H1 (cell line): ENCODE measurements at regions not wholly inside any gene's neighbourhood (a gene's known extent, or its start where the extent isn't known, plus 50 kb on each side); places are given as distances from the start of the nearest gene placed in this dataset.

Source experiments
- CTCF ChIA-PET: fragments of 300-600 bp; sonication (Branson Sonifier 250); formaldehyde crosslinking; loops from one replicate; lab custom pipeline; 2021; ENCODE audit not compliant: partially characterized antibody; lab: Charles Lee
- POLR2A ChIA-PET: fragments of 300-600 bp; sonication (Branson Sonifier 250); formaldehyde crosslinking; loops from one replicate; lab custom pipeline; 2021; ENCODE audit warnings: inconsistent platforms; ENCODE audit not compliant: partially characterized antibody; lab: Charles Lee
- DNase-seq, 2 experiments: peaks; one replicate each; pipeline versions ENCODE4 v3.0.0 to v3.0.0-alpha.2; 2010 to 2022; ENCODE audit warnings: low spot score in 2 of 2, low read depth in 1 of 2, mixed read lengths in 1 of 2
- FAIRE-seq: peaks from 2 replicates; lab custom pipeline; 2011; peaks lifted over from hg19 to GRCh38; lab: Jason Lieb, UNC
- H2AFZ ChIP-seq: 2 replicates; pipeline ENCODE4 v1.8.1; 2012; ENCODE audit warnings: low read length, inconsistent platforms
- H2AK5ac ChIP-seq: 2 replicates; pipeline ENCODE4 v1.6.1; 2013; ENCODE audit warnings: low read depth, low read length
- H2BK120ac ChIP-seq: replicated peaks from 2 replicates; pipeline ENCODE3; 2013; ENCODE audit warnings: low read depth, low read length, inconsistent platforms
- H2BK12ac ChIP-seq: 2 replicates; pipeline ENCODE4 v1.6.1; 2013; ENCODE audit warnings: low read depth, low read length
- H2BK15ac ChIP-seq: 2 replicates; pipeline ENCODE4 v1.6.1; 2013; ENCODE audit warnings: low read length
- H2BK20ac ChIP-seq: 2 replicates; pipeline ENCODE4 v1.6.1; 2013; ENCODE audit warnings: low read length
- H2BK5ac ChIP-seq: 2 replicates; pipeline ENCODE4 v1.6.1; 2013; ENCODE audit warnings: low read depth, low read length
- H3K14ac ChIP-seq: 2 replicates; pipeline ENCODE4 v1.6.1; 2013; ENCODE audit warnings: inconsistent platforms; ENCODE audit not compliant: insufficient read length
- H3K18ac ChIP-seq: 2 replicates; pipeline ENCODE4 v1.6.1; 2013; ENCODE audit warnings: low read length; ENCODE audit errors: extremely low read depth
- H3K23ac ChIP-seq: 2 replicates; pipeline ENCODE4 v1.6.1; 2013; ENCODE audit warnings: inconsistent platforms; ENCODE audit not compliant: insufficient read length
- H3K23me2 ChIP-seq: 2 replicates; pipeline ENCODE4 v1.6.1; 2013; ENCODE audit warnings: low read depth, low read length
- H3K27ac ChIP-seq: 2 replicates; pipeline ENCODE4 v1.6.1; 2011; ENCODE audit warnings: low read depth, low read length, inconsistent platforms
- H3K27me3 ChIP-seq, 4 experiments: replicated peaks in 1 of 4; 1 replicate in 1 of 4; 2 replicates in 3 of 4; pipeline versions ENCODE4 v1.6.1 to v1.8.1; 2011 to 2013; ENCODE audit warnings: low read length in 3 of 4, mild to moderate bottlenecking in 3 of 4, inconsistent platforms in 2 of 4, mixed read lengths in 2 of 4, moderate library complexity in 1 of 4; ENCODE audit not compliant: control insufficient read depth in 3 of 4, insufficient read depth in 3 of 4; ENCODE audit errors: extremely low read depth in 1 of 4
- H3K36me3 ChIP-seq, 4 experiments: 2 replicates each; pipeline versions ENCODE4 v1.6.1 to v1.8.1; 2011 to 2013; ENCODE audit warnings: mild to moderate bottlenecking in 4 of 4, low read length in 3 of 4, moderate library complexity in 2 of 4, control low read depth in 1 of 4, inconsistent platforms in 1 of 4; ENCODE audit not compliant: insufficient read depth in 4 of 4, control insufficient read depth in 2 of 4
- H3K4ac ChIP-seq: replicated peaks from 2 replicates; pipeline ENCODE3; 2013; ENCODE audit warnings: low read length, low read depth, mixed read lengths, inconsistent platforms; ENCODE audit not compliant: insufficient read length
- H3K4me1 ChIP-seq, 4 experiments: replicated peaks in 1 of 4; 1 replicate in 1 of 4; 2 replicates in 3 of 4; pipeline versions ENCODE4 v1.6.1 to v1.8.1; 2011 to 2013; ENCODE audit warnings: low read length in 3 of 4, inconsistent platforms in 2 of 4, mixed read lengths in 1 of 4; ENCODE audit not compliant: insufficient read depth in 4 of 4, control insufficient read depth in 3 of 4
- H3K4me2 ChIP-seq, 2 experiments: 2 replicates each; pipeline versions ENCODE4 v1.6.1 to v1.8.1; 2011 to 2013; ENCODE audit warnings: low read depth in 2 of 2, low read length in 2 of 2, control low read depth in 1 of 2, inconsistent platforms in 1 of 2, mild to moderate bottlenecking in 1 of 2; ENCODE audit not compliant: insufficient read depth in 1 of 2
- H3K4me3 ChIP-seq, 4 experiments: fragments of 200-600, 300-600 bp in 1 of 4; sonication (generic), shearing (Covaris generic), sonication (Bioruptor Twin) in 1 of 4; 2 replicates each; pipeline versions ENCODE4 v1.5.1 to v1.8.1; 2011 to 2016; ENCODE audit warnings: low read length in 4 of 4, low read depth in 3 of 4, control low read depth in 2 of 4, inconsistent platforms in 2 of 4, mild to moderate bottlenecking in 2 of 4, mixed read lengths in 1 of 4, moderate library complexity in 1 of 4; ENCODE audit not compliant: insufficient read depth in 2 of 4; ENCODE audit errors: extremely low read depth in 1 of 4
- H3K56ac ChIP-seq: replicated peaks from 2 replicates; pipeline ENCODE3; 2013; ENCODE audit warnings: low read depth, mild to moderate bottlenecking, mixed read lengths, low read length, inconsistent platforms; ENCODE audit not compliant: insufficient read length
- H3K79me1 ChIP-seq: 2 replicates; pipeline ENCODE4 v1.6.1; 2013; ENCODE audit warnings: low read depth, low read length, control low read depth
- H3K79me2 ChIP-seq, 2 experiments: 2 replicates each; pipeline versions ENCODE4 v1.6.1 to v1.8.1; 2012 to 2013; ENCODE audit warnings: low read length in 2 of 2, mild to moderate bottlenecking in 2 of 2, inconsistent platforms in 1 of 2; ENCODE audit not compliant: insufficient read depth in 2 of 2, control insufficient read depth in 1 of 2
- H3K9ac ChIP-seq, 4 experiments: replicated peaks in 1 of 4; 1 replicate in 1 of 4; 2 replicates in 3 of 4; pipeline versions ENCODE4 v1.6.1 to v1.8.1; 2011 to 2013; ENCODE audit warnings: low read depth in 3 of 4, low read length in 3 of 4, control low read depth in 2 of 4, mild to moderate bottlenecking in 2 of 4, moderate library complexity in 2 of 4, inconsistent platforms in 1 of 4; ENCODE audit errors: extremely low read depth in 1 of 4
- H3K9me3 ChIP-seq, 2 experiments: 2 replicates each; pipeline versions ENCODE4 v1.6.1 to v1.8.1; 2012 to 2013; ENCODE audit warnings: mild to moderate bottlenecking in 2 of 2, moderate library complexity in 2 of 2, control low read depth in 1 of 2, inconsistent platforms in 1 of 2, low read depth in 1 of 2, low read length in 1 of 2, mixed read lengths in 1 of 2; ENCODE audit not compliant: insufficient read depth in 2 of 2
- H4K20me1 ChIP-seq, 2 experiments: replicated peaks in 1 of 2; 2 replicates each; pipeline versions ENCODE3 to v1.8.1; 2011 to 2013; ENCODE audit warnings: inconsistent platforms in 2 of 2, low read length in 2 of 2, mild to moderate bottlenecking in 1 of 2; ENCODE audit not compliant: insufficient read depth in 2 of 2, control insufficient read depth in 1 of 2
- H4K5ac ChIP-seq: 2 replicates; pipeline ENCODE4 v1.6.1; 2013; ENCODE audit warnings: low read length, low read depth, mixed read lengths, inconsistent platforms; ENCODE audit not compliant: insufficient read length
- H4K8ac ChIP-seq: 2 replicates; pipeline ENCODE4 v1.8.0; 2013; ENCODE audit warnings: mild to moderate bottlenecking, moderate library complexity, low read length, inconsistent platforms; ENCODE audit not compliant: insufficient read depth; ENCODE audit errors: extremely low read depth
- H4K91ac ChIP-seq: replicated peaks from 2 replicates; pipeline ENCODE3; 2013; ENCODE audit warnings: low read length, mixed read lengths, inconsistent platforms; ENCODE audit not compliant: insufficient read length
- CBX5 ChIP-seq: fragments of 300-800, 300-1000 bp; sonication (generic); IDR thresholded peaks from 2 replicates; pipeline ENCODE4 v1.7.1; 2016; ENCODE audit warnings: antibody characterized with exemption, low read length, low read depth
- SAP30 ChIP-seq: fragments of 300-600 bp; sonication (generic); IDR thresholded peaks from 2 replicates; pipeline ENCODE4 v1.7.1; 2012; ENCODE audit warnings: low read length, moderate library complexity, mild to moderate bottlenecking, inconsistent platforms; ENCODE audit not compliant: insufficient read depth, insufficient replicate concordance
- WGBS, 2 experiments: shearing (Covaris generic) in 1 of 2; methylation state at CpG; one replicate each; pipeline versions ENCODE4 v1.1.6 to v1.1.7; 2013 to 2015; ENCODE audit warnings: low lambda C conversion rate in 2 of 2, mixed read lengths in 2 of 2, inconsistent platforms in 1 of 2, low coverage in 1 of 2, missing lambda C conversion rate in 1 of 2; ENCODE audit not compliant: insufficient replicate concordance in 2 of 2, insufficient coverage in 1 of 2, insufficient read length in 1 of 2; ENCODE audit errors: extremely low coverage in 1 of 2, missing lambda C conversion rate in 1 of 2; 5-methylcytosine and 5-hydroxymethylcytosine counted together

GRCh38 chr2:176494949-176495353 lies 225.7 kb downstream of the MTX2 start:
- Histone ChIP-seq H2BK15ac (no peak overlapping the region), H3K79me1 (no peaks in the 10 kb centered on the region), H3K18ac (no peak overlapping the region), H2BK20ac (no peak overlapping the region), H3K4ac (no peak overlapping the region), H3K27me3 (peaks cover 0 to 9% (median 4%) of the 10 kb centered on the region in 4 experiments; a peak in 5 of 7 replicates), H4K20me1 (no peaks in the 10 kb centered on the region), H3K79me2 (no peaks in the 10 kb centered on the region), H3K14ac (no peak overlapping the region), H3K4me2 (no peak overlapping the region), H3K56ac (no peak overlapping the region), H2BK12ac (no peak overlapping the region), H3K23ac (no peak overlapping the region), H3K4me1 (peaks cover 0 to 15% (median 7%) of the 10 kb centered on the region in 4 experiments), H4K5ac (no peak overlapping the region), H3K36me3 (no peaks in the 10 kb centered on the region), H2AK5ac (no peak overlapping the region), H4K91ac (no peak overlapping the region), H2BK120ac (no peak overlapping the region), H3K27ac (no peak overlapping the region), H3K9me3 (no peaks in the 10 kb centered on the region), H2AFZ (no peak overlapping the region), H3K9ac (no peak overlapping the region), H2BK5ac (no peak overlapping the region), H3K23me2 (no peaks in the 10 kb centered on the region; the same call in 1 of the 2 replicates), H4K8ac (no peak overlapping the region), H3K4me3 (no peak overlapping the region)
- TF ChIP-seq CBX5 (no peak), SAP30 (no peak)
- FAIRE-seq (no peak), DNase-seq (no peak)
- CTCF ChIA-PET = interaction anchor here (1.3 to 1.8 kb wide), 3 partner anchors 22 to 355 kb away, joined by 4 to 6 read pairs (median 5); no protein-coding TSS in a partner anchor
- POLR2A ChIA-PET = no interaction called here
- WGBS, 2 experiments = 97% methylated on average over 2 of the region's 2 CpGs; no CpG with 5 or more reads in 1 of the 2 experiments
